HEK293T (cell line): ENCODE measurements at regions not wholly inside any gene's neighbourhood (a gene's known extent, or its start where the extent isn't known, plus 50 kb on each side); places are given as distances from the start of the nearest gene placed in this dataset.

ENCODE experiments used
- ARNT ChIP-seq: fragments of 450-650 bp; IDR thresholded peaks from 2 replicates; pipeline ENCODE4 v1.6.1; 2017; ENCODE audit warnings: mild to moderate bottlenecking
- BHLHE40 ChIP-seq: fragments of 450-650 bp; IDR thresholded peaks from 2 replicates; pipeline ENCODE4 v1.6.1; 2016; ENCODE audit warnings: mild to moderate bottlenecking, moderate library complexity, borderline replicate concordance
- CTBP1 ChIP-seq: fragments of 450-650 bp; IDR thresholded peaks from 2 replicates; pipeline ENCODE4 v1.6.1; 2016; ENCODE audit warnings: borderline replicate concordance
- ELF4 ChIP-seq: fragments of 450-650 bp; IDR thresholded peaks from 2 replicates; pipeline ENCODE4 v1.6.1; 2017; ENCODE audit warnings: antibody characterized with exemption
- FOXA1 ChIP-seq: fragments of 450-650 bp; IDR thresholded peaks from 2 replicates; pipeline ENCODE4 v1.6.1; 2016; ENCODE audit warnings: mild to moderate bottlenecking
- FOXK2 ChIP-seq: fragments of 450-650 bp; IDR thresholded peaks from 2 replicates; pipeline ENCODE4 v1.6.1; 2016; ENCODE audit warnings: mild to moderate bottlenecking
- FOXM1 ChIP-seq: fragments of 450-650 bp; IDR thresholded peaks from 2 replicates; pipeline ENCODE4 v1.6.1; 2017; ENCODE audit warnings: mild to moderate bottlenecking, borderline replicate concordance
- HDGF ChIP-seq: fragments of 450-650 bp; IDR thresholded peaks from 2 replicates; pipeline ENCODE4 v1.6.1; 2017; ENCODE audit warnings: antibody characterized with exemption, borderline replicate concordance
- LEF1 ChIP-seq: fragments of 450-650 bp; IDR thresholded peaks from 2 replicates; pipeline ENCODE4 v1.6.1; 2017; ENCODE audit warnings: mild to moderate bottlenecking, borderline replicate concordance
- SP1 ChIP-seq: fragments of 450-650 bp; IDR thresholded peaks from 2 replicates; pipeline ENCODE4 v1.6.1; 2017
- SUZ12 ChIP-seq: fragments of 450-650 bp; IDR thresholded peaks from 2 replicates; pipeline ENCODE4 v1.6.1; 2016; ENCODE audit warnings: mild to moderate bottlenecking
- TARDBP ChIP-seq: fragments of 450-650 bp; IDR thresholded peaks from 2 replicates; pipeline ENCODE4 v1.6.1; 2016
- ZNF384 ChIP-seq: fragments of 450-650 bp; IDR thresholded peaks from 2 replicates; pipeline ENCODE4 v1.6.1; 2016
- TF ChIP-seq, protein P1 (sequence below): fragments of 450-650 bp; IDR thresholded peaks from 2 replicates; pipeline ENCODE4 v1.6.1; 2016

DNA sequence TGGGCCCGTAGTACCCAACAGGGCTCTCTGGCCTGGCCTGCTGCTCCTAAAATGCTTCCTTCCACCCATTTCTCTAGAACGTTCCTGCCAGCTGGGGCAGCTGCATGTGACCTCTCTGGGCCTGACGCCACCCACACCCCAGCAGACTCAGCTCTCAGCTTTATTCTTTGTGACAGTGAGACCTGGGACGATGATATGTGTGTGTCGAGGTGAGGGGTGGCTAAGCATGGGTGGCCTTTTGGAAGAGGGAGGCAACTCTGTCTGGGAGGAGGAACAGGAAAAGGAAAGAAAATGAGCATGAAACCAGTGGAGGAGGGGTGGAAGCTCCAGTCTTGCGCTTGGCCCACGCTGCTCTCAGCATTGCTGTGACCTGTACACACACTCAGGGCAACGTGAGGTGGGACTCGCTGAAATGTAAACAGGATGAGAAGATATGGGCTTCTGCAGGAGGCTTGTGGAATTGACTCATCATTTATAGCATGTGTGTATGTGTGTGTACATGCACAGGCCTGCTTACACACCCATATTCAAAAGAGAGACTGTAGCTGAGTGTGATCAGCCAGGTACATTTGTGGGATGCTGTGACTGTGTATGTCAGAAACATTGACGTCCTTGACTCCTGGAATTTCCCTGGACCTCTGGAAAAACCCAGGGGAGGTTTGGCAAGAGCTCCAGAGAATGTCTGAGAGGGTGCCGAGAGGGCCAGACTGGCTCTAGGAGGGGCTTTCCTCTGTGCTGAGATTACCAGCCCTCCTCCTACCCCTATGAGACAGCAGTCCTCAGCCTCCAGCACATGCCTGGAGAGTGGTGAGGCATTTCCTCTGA is 137.9 kb downstream of the PJA1 start:
- TF ChIP-seq BHLHE40 (no peak), SP1 (no peak), ZNF384 (no peak), LEF1 (no peak), FOXA1 (no peak), HDGF (no peak), SUZ12 (no peak), TARDBP (no peak), FOXK2 (no peak), CTBP1 (no peak), FOXM1 (no peak), ELF4 (no peak), ARNT (no peak)
- TF ChIP-seq, protein P1, sequence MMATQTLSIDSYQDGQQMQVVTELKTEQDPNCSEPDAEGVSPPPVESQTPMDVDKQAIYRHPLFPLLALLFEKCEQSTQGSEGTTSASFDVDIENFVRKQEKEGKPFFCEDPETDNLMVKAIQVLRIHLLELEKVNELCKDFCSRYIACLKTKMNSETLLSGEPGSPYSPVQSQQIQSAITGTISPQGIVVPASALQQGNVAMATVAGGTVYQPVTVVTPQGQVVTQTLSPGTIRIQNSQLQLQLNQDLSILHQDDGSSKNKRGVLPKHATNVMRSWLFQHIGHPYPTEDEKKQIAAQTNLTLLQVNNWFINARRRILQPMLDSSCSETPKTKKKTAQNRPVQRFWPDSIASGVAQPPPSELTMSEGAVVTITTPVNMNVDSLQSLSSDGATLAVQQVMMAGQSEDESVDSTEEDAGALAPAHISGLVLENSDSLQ: no peak
